ENCODE measurements at regions not wholly inside any gene's neighbourhood (a gene's known extent, or its start where the extent isn't known, plus 50 kb on each side); places are given as distances from the start of the nearest gene placed in this dataset.

- Histone ChIP-seq H3K4me2 (no peak overlapping the region), H3K4me3 (no peak overlapping the region), H3K4me1 (no peaks in the 10 kb centered on the region), H3K27ac (no peak overlapping the region), H3K9me3 (0 out of 3 replicates have a peak, but pooled peaks cover 2% of the 10 kb centered on the region)
- POLR2A ChIA-PET, result no interaction called here
- FAIRE-seq, result no peak
- CTCF ChIA-PET, result no interaction called here
- DNase-seq (ENCODE audit: low read depth in 1 of 2, low spot score in 1 of 2), result no peak
- 16% methylated on average over 3 of the region's 3 CpGs for WGBS (ENCODE audit: missing lambda C conversion rate)
- no peak for TF ChIP-seq KDM5A (IDR thresholded peaks at IDR 0.05)
- TF ChIP-seq HEYL (CRISPR knock-in tag; IDR thresholded peaks at IDR 0.05), result no peak
- no peak for ATAC-seq
These were observed 67.0 kb downstream of the CXCL12 start for GRCh38 chr10:44317856-44318255.

- POLR2A ChIA-PET, result no interaction called here
- DNase-seq (ENCODE audit: low read depth in 1 of 2, low spot score in 1 of 2) (no peak), ATAC-seq (no peak), FAIRE-seq (no peak)
- WGBS (ENCODE audit: missing lambda C conversion rate), result 54% methylated on average over 8 of the region's 8 CpGs
- TF ChIP-seq NPAS2 (CRISPR knock-in tag; IDR thresholded peaks at IDR 0.05; ENCODE audit: borderline replicate concordance) (no peak), TP53 (CRISPR knock-in tag; IDR thresholded peaks at IDR 0.05) (no peak), MYC (IDR thresholded peaks at IDR 0.05; ENCODE audit: borderline replicate concordance, low read length) (no peak), SREBF2 (IDR thresholded peaks at IDR 0.05) (no peak), MAX (IDR thresholded peaks at IDR 0.05) (no peak), HOXB13 (CRISPR knock-in tag; IDR thresholded peaks at IDR 0.05; ENCODE audit: low read depth) (no peak), FOSL2 (IDR thresholded peaks at IDR 0.05) (no peak), FOSL2 (CRISPR knock-in tag; IDR thresholded peaks at IDR 0.05) (no peak), CBX8 (IDR thresholded peaks at IDR 0.05) (no peak), EHF (CRISPR knock-in tag; IDR thresholded peaks at IDR 0.05) (no peak), HES2 (IDR thresholded peaks at IDR 0.05) (no peak), NR3C1 (IDR thresholded peaks at IDR 0.05) (no peak), NFE2L2 (conservative IDR thresholded peaks at IDR 0.05; ENCODE audit: low read length) (no peak), HMGXB4 (CRISPR knock-in tag; IDR thresholded peaks at IDR 0.05; ENCODE audit: borderline replicate concordance) (no peak), HEYL (CRISPR knock-in tag; IDR thresholded peaks at IDR 0.05) (no peak), RAD21 (conservative IDR thresholded peaks at IDR 0.05 in 1 of 2, IDR thresholded peaks at IDR 0.05 in 1 of 2) (no peak), ZFP36 (IDR thresholded peaks at IDR 0.05; ENCODE audit: borderline replicate concordance, partially characterized antibody) (no peak)
- TF ChIP-seq, protein P1, sequence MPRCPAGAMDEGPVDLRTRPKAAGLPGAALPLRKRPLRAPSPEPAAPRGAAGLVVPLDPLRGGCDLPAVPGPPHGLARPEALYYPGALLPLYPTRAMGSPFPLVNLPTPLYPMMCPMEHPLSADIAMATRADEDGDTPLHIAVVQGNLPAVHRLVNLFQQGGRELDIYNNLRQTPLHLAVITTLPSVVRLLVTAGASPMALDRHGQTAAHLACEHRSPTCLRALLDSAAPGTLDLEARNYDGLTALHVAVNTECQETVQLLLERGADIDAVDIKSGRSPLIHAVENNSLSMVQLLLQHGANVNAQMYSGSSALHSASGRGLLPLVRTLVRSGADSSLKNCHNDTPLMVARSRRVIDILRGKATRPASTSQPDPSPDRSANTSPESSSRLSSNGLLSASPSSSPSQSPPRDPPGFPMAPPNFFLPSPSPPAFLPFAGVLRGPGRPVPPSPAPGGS (IDR thresholded peaks at IDR 0.05), result no peak
- H3K4me2 ChIP-seq, result no peak overlapping the region
- no peaks in the 10 kb centered on the region for H3K4me1 ChIP-seq
- CTCF ChIA-PET, result no interaction called here
- no peak overlapping the region for H3K4me3 ChIP-seq
- H3K27ac ChIP-seq, result no peak overlapping the region
- 0 out of 3 replicates have a peak, but pooled peaks cover 2% of the 10 kb centered on the region for H3K9me3 ChIP-seq
These were observed 68.0 kb downstream of the CXCL12 start for GRCh38 chr10:44316922-44317215.

DNA sequence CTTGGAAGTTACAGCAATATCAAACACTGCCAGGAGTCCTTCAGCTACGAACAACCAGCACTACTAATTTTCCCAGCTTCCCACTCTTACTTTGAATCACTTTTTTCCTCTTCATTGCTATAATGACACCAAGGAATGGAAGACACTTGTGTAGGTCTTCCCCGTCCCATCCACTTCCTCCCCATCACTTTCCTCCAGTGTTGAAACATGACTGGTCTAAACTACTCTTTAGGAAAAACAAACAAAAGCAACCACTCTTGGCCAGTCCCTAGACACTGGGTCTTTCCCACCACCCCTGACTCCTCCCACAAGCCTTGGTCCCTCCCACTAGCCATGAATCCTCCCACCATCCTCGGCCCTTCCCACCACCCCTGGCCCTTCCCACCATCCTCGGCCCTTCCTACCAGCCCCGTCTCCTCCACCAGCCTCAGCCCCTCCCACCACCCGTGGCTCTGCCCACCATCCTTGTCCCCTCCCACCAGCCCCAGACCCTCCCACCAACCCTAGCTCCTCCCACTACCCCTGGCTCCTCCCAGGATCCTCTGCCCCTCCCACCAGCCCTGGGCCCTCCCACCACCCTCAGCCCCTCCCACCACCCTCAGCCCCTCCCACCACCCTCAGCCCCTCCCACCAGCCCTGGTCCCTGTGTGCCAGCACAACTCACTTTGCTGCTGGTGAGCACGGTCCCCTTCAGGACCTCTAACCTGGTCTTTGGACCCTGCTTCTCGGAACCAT, 68.5 kb downstream of the CXCL12 start:
- TF ChIP-seq NPAS2 (CRISPR knock-in tag; IDR thresholded peaks at IDR 0.05; ENCODE audit: borderline replicate concordance) (no peak), CHD2 (IDR thresholded peaks at IDR 0.05; ENCODE audit: low read length, partially characterized antibody) (no peak), MAX (IDR thresholded peaks at IDR 0.05) (no peak), HMGXB4 (CRISPR knock-in tag; IDR thresholded peaks at IDR 0.05; ENCODE audit: borderline replicate concordance) (no peak), CTCF (IDR thresholded peaks at IDR 0.05) (no peak)
- ATAC-seq, result peak; percentile 34 to 60; a peak in 3 of 6 replicates
- FAIRE-seq, result no peak
- ChIA-PET CTCF (no interaction called here), POLR2A (no interaction called here)
- H3K4me3 ChIP-seq, result no peak overlapping the region
- no peaks in the 10 kb centered on the region for H3K4me1 ChIP-seq
- DNase-seq (ENCODE audit: low read depth in 1 of 2, low spot score in 1 of 2), result peak in 1 of 2 experiments; percentile 23
- H3K4me2 ChIP-seq, result no peak overlapping the region
- H3K27ac ChIP-seq, result no peak overlapping the region
- WGBS (ENCODE audit: missing lambda C conversion rate), result 33% methylated on average over 5 of the region's 8 CpGs
- 0 out of 3 replicates have a peak, but pooled peaks cover 2% of the 10 kb centered on the region for H3K9me3 ChIP-seq
